Vagina (tissue), 2 donors: ENCODE measurements at regions not wholly inside any gene's neighbourhood (a gene's known extent, or its start where the extent isn't known, plus 50 kb on each side); places are given as distances from the start of the nearest gene placed in this dataset.

Source experiments
- POLR2A ChIP-seq, 2 donors: fragments of 450-650 bp; IDR thresholded peaks; one replicate each; pipeline ENCODE4 v1.6.1; 2017; ENCODE audit warnings: antibody characterized with exemption in 2 of 2, mild to moderate bottlenecking in 2 of 2, moderate library complexity in 2 of 2
- POLR2AphosphoS5 ChIP-seq, 2 donors: sonication (generic); formaldehyde crosslinking; IDR thresholded peaks; one replicate each; pipeline ENCODE4 v1.9.0; 2017; ENCODE audit warnings: antibody characterized with exemption in 2 of 2, mild to moderate bottlenecking in 2 of 2, low read depth in 1 of 2; ENCODE audit not compliant: insufficient read depth in 1 of 2

GRCh38 chr2:215526341-215526740 is 90.5 kb upstream of the FN1 start:
- TF ChIP-seq POLR2AphosphoS5 (IDR thresholded peaks at IDR 0.05; ENCODE audit: insufficient read depth in 1 of 2, low read depth in 1 of 2) (no peak), POLR2A (IDR thresholded peaks at IDR 0.05) (no peak)
